ENCODE measurements at regions not wholly inside any gene's neighbourhood (a gene's known extent, or its start where the extent isn't known, plus 50 kb on each side); places are given as distances from the start of the nearest gene placed in this dataset.

- TF ChIP-seq GATA2 (CRISPR knock-in tag; IDR thresholded peaks at IDR 0.05) (no peak), RAD21 (IDR thresholded peaks at IDR 0.05; ENCODE audit: low read length) (no peak), TEAD4 (IDR thresholded peaks at IDR 0.05; ENCODE audit: borderline replicate concordance, insufficient read depth) (no peak), POLR2AphosphoS5 (IDR thresholded peaks at IDR 0.05; ENCODE audit: low read depth, low read length) (no peak), EZH2phosphoT487 (IDR thresholded peaks at IDR 0.05; ENCODE audit: borderline replicate concordance, low read depth) (no peak), FOSL2 (IDR thresholded peaks at IDR 0.05; ENCODE audit: borderline replicate concordance, low read depth) (no peak), EP300 (IDR thresholded peaks at IDR 0.05; ENCODE audit: borderline replicate concordance in 1 of 2, low read depth in 1 of 2, low read length in 1 of 2) (no peak), SMC3 (IDR thresholded peaks at IDR 0.05; ENCODE audit: low read depth, low read length) (no peak), ZBTB33 (IDR thresholded peaks at IDR 0.05; ENCODE audit: borderline replicate concordance, low read depth) (no peak)
- TF ChIP-seq, protein P1, sequence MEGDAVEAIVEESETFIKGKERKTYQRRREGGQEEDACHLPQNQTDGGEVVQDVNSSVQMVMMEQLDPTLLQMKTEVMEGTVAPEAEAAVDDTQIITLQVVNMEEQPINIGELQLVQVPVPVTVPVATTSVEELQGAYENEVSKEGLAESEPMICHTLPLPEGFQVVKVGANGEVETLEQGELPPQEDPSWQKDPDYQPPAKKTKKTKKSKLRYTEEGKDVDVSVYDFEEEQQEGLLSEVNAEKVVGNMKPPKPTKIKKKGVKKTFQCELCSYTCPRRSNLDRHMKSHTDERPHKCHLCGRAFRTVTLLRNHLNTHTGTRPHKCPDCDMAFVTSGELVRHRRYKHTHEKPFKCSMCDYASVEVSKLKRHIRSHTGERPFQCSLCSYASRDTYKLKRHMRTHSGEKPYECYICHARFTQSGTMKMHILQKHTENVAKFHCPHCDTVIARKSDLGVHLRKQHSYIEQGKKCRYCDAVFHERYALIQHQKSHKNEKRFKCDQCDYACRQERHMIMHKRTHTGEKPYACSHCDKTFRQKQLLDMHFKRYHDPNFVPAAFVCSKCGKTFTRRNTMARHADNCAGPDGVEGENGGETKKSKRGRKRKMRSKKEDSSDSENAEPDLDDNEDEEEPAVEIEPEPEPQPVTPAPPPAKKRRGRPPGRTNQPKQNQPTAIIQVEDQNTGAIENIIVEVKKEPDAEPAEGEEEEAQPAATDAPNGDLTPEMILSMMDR (IDR thresholded peaks at IDR 0.05): no peak
Measured at GRCh38 chr3:187963003-187963676, 190.8 kb upstream of the LPP start.

Measured in SK-N-SH (cell line).